Glutamatergic neuron (in vitro differentiated cells): ENCODE measurements at regions not wholly inside any gene's neighbourhood (a gene's known extent, or its start where the extent isn't known, plus 50 kb on each side); places are given as distances from the start of the nearest gene placed in this dataset.
"Not testable (repeated sequence)": the region's sequence is repeated elsewhere in the genome, so short reads cannot be mapped to it uniquely, and the experiment has no call there.

Experiments used
- DNase-seq: peaks from one replicate; pipeline ENCODE4 v3.0.0; 2022
- H3K27ac Mint-ChIP-seq: one replicate; pipeline ENCODE4 v1.8.0; 2020; ENCODE audit warnings: mild to moderate bottlenecking, mixed read lengths, inconsistent platforms; ENCODE audit not compliant: unreplicated experiment
- H3K27me3 Mint-ChIP-seq: one replicate; pipeline ENCODE4 v1.8.0; 2020; ENCODE audit warnings: mild to moderate bottlenecking, moderate library complexity, mixed read lengths, inconsistent platforms; ENCODE audit not compliant: unreplicated experiment
- H3K36me3 Mint-ChIP-seq: one replicate; pipeline ENCODE4 v1.8.0; 2020; ENCODE audit warnings: mild to moderate bottlenecking, mixed read lengths, inconsistent platforms; ENCODE audit not compliant: unreplicated experiment
- H3K4me1 Mint-ChIP-seq: one replicate; pipeline ENCODE4 v1.8.0; 2020; ENCODE audit warnings: mild to moderate bottlenecking, low read depth, mixed read lengths, inconsistent platforms; ENCODE audit not compliant: unreplicated experiment
- H3K4me3 Mint-ChIP-seq: one replicate; pipeline ENCODE4 v1.8.0; 2020; ENCODE audit warnings: mild to moderate bottlenecking, mixed read lengths, inconsistent platforms; ENCODE audit not compliant: unreplicated experiment
- H3K9me3 Mint-ChIP-seq: one replicate; pipeline ENCODE4 v1.8.0; 2020; ENCODE audit warnings: mild to moderate bottlenecking, moderate library complexity, mixed read lengths, inconsistent platforms; ENCODE audit not compliant: unreplicated experiment
- CTCF ChIP-seq: fragments of 200-600 bp; sonication (generic); IDR thresholded peaks from one replicate; pipeline ENCODE4 v1.5.0; 2021; ENCODE audit not compliant: partially characterized antibody, unreplicated experiment

GRCh38 chr11:82184966-82185365 is 548.7 kb downstream of the FAM181B start:
- peaks cover 7% of the 10 kb centered on the region for H3K9me3 Mint-ChIP-seq
- H3K4me3 Mint-ChIP-seq: no peak overlapping the region
- no peak overlapping the region for H3K27ac Mint-ChIP-seq
- H3K27me3 Mint-ChIP-seq: no peaks in the 10 kb centered on the region
- DNase-seq: no peak
- no peak for TF ChIP-seq CTCF
- H3K36me3 Mint-ChIP-seq: peaks cover 6% of the 10 kb centered on the region
- H3K4me1 Mint-ChIP-seq: peaks cover 14% of the 10 kb centered on the region

GRCh38 chr11:82183346-82183745 is 550.3 kb downstream of the FAM181B start:
- H3K27me3 Mint-ChIP-seq: no peaks in the 10 kb centered on the region
- peaks cover 10% of the 10 kb centered on the region for H3K4me1 Mint-ChIP-seq
- H3K9me3 Mint-ChIP-seq: peaks cover 7% of the 10 kb centered on the region
- DNase-seq: no peak
- no peak overlapping the region for H3K4me3 Mint-ChIP-seq
- peaks cover 6% of the 10 kb centered on the region for H3K36me3 Mint-ChIP-seq
- TF ChIP-seq CTCF: no peak
- peak overlapping the region; percentile 87 for H3K27ac Mint-ChIP-seq

- H3K36me3 Mint-ChIP-seq, H3K9me3 Mint-ChIP-seq, H3K27me3 Mint-ChIP-seq, H3K4me3 Mint-ChIP-seq, DNase-seq, H3K4me1 Mint-ChIP-seq: not testable (repeated sequence)
- peak overlapping the region; percentile 90 for H3K27ac Mint-ChIP-seq
These were observed 551.0 kb downstream of the FAM181B start for GRCh38 chr11:82182697-82183096.

GRCh38 chr11:82181796-82182195 is 551.9 kb downstream of the FAM181B start:
- H3K9me3 Mint-ChIP-seq, H3K4me1 Mint-ChIP-seq, H3K4me3 Mint-ChIP-seq, H3K36me3 Mint-ChIP-seq, DNase-seq, H3K27ac Mint-ChIP-seq, H3K27me3 Mint-ChIP-seq: not testable (repeated sequence)

- H3K4me3 Mint-ChIP-seq: no peak overlapping the region
- H3K9me3 Mint-ChIP-seq: peaks cover 3% of the 10 kb centered on the region
- no peak for DNase-seq
- H3K27ac Mint-ChIP-seq: no peak overlapping the region
- peaks cover 6% of the 10 kb centered on the region for H3K36me3 Mint-ChIP-seq
- no peaks in the 10 kb centered on the region for H3K4me1 Mint-ChIP-seq
- no peak for TF ChIP-seq CTCF
- H3K27me3 Mint-ChIP-seq: no peaks in the 10 kb centered on the region
These were observed 556.7 kb downstream of the FAM181B start for GRCh38 chr11:82176945-82177344.

GRCh38 chr11:82176365-82176764 is 557.3 kb downstream of the FAM181B start:
- peaks cover 2% of the 10 kb centered on the region for H3K9me3 Mint-ChIP-seq
- H3K27me3 Mint-ChIP-seq: no peaks in the 10 kb centered on the region
- H3K27ac Mint-ChIP-seq: no peak overlapping the region
- H3K36me3 Mint-ChIP-seq: peaks cover 6% of the 10 kb centered on the region
- no peak for TF ChIP-seq CTCF
- H3K4me3 Mint-ChIP-seq: no peak overlapping the region
- no peaks in the 10 kb centered on the region for H3K4me1 Mint-ChIP-seq
- DNase-seq: no peak
